ENCODE measurements at regions not wholly inside any gene's neighbourhood (a gene's known extent, or its start where the extent isn't known, plus 50 kb on each side); places are given as distances from the start of the nearest gene placed in this dataset.

DNA sequence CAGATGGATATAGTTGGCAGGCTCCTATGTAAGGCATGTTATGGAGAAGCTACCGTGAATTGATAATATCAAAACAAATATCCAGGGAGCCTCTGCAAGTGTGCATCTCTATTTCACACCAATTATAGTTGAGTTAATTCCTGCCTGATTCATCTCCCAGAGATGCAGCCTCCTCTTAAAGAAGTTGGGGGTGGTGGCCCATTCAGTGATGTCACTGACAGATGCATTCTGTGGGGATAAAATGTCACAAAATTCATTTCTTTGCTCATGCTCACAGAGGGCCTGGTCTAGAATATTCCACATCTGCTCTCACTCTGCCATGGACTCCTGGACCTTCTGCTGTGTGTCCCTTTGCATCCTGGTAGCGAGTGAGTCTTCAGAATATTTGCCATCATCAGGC lies 189.1 kb upstream of the PRSS1 start:
- no peak for TF ChIP-seq POLR2A (IDR thresholded peaks at IDR 0.05)
- TF ChIP-seq, protein P1, sequence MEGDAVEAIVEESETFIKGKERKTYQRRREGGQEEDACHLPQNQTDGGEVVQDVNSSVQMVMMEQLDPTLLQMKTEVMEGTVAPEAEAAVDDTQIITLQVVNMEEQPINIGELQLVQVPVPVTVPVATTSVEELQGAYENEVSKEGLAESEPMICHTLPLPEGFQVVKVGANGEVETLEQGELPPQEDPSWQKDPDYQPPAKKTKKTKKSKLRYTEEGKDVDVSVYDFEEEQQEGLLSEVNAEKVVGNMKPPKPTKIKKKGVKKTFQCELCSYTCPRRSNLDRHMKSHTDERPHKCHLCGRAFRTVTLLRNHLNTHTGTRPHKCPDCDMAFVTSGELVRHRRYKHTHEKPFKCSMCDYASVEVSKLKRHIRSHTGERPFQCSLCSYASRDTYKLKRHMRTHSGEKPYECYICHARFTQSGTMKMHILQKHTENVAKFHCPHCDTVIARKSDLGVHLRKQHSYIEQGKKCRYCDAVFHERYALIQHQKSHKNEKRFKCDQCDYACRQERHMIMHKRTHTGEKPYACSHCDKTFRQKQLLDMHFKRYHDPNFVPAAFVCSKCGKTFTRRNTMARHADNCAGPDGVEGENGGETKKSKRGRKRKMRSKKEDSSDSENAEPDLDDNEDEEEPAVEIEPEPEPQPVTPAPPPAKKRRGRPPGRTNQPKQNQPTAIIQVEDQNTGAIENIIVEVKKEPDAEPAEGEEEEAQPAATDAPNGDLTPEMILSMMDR (IDR thresholded peaks at IDR 0.05) = no peak

Measured in tibial nerve (tissue), 3 donors.